H1 (cell line): ENCODE measurements at regions not wholly inside any gene's neighbourhood (a gene's known extent, or its start where the extent isn't known, plus 50 kb on each side); places are given as distances from the start of the nearest gene placed in this dataset.

Experiments
- CTCF ChIA-PET: fragments of 300-600 bp; sonication (Branson Sonifier 250); formaldehyde crosslinking; loops from one replicate; lab custom pipeline; 2021; ENCODE audit not compliant: partially characterized antibody; lab: Charles Lee
- POLR2A ChIA-PET: fragments of 300-600 bp; sonication (Branson Sonifier 250); formaldehyde crosslinking; loops from one replicate; lab custom pipeline; 2021; ENCODE audit warnings: inconsistent platforms; ENCODE audit not compliant: partially characterized antibody; lab: Charles Lee
- DNase-seq, 2 experiments: peaks; one replicate each; pipeline versions ENCODE4 v3.0.0 to v3.0.0-alpha.2; 2010 to 2022; ENCODE audit warnings: low spot score in 2 of 2, low read depth in 1 of 2, mixed read lengths in 1 of 2
- FAIRE-seq: peaks from 2 replicates; lab custom pipeline; 2011; peaks lifted over from hg19 to GRCh38; lab: Jason Lieb, UNC
- H2AFZ ChIP-seq: 2 replicates; pipeline ENCODE4 v1.8.1; 2012; ENCODE audit warnings: low read length, inconsistent platforms
- H2AK5ac ChIP-seq: 2 replicates; pipeline ENCODE4 v1.6.1; 2013; ENCODE audit warnings: low read depth, low read length
- H2BK120ac ChIP-seq: replicated peaks from 2 replicates; pipeline ENCODE3; 2013; ENCODE audit warnings: low read depth, low read length, inconsistent platforms
- H2BK12ac ChIP-seq: 2 replicates; pipeline ENCODE4 v1.6.1; 2013; ENCODE audit warnings: low read depth, low read length
- H2BK15ac ChIP-seq: 2 replicates; pipeline ENCODE4 v1.6.1; 2013; ENCODE audit warnings: low read length
- H2BK20ac ChIP-seq: 2 replicates; pipeline ENCODE4 v1.6.1; 2013; ENCODE audit warnings: low read length
- H2BK5ac ChIP-seq: 2 replicates; pipeline ENCODE4 v1.6.1; 2013; ENCODE audit warnings: low read depth, low read length
- H3K14ac ChIP-seq: 2 replicates; pipeline ENCODE4 v1.6.1; 2013; ENCODE audit warnings: inconsistent platforms; ENCODE audit not compliant: insufficient read length
- H3K18ac ChIP-seq: 2 replicates; pipeline ENCODE4 v1.6.1; 2013; ENCODE audit warnings: low read length; ENCODE audit errors: extremely low read depth
- H3K23ac ChIP-seq: 2 replicates; pipeline ENCODE4 v1.6.1; 2013; ENCODE audit warnings: inconsistent platforms; ENCODE audit not compliant: insufficient read length
- H3K23me2 ChIP-seq: 2 replicates; pipeline ENCODE4 v1.6.1; 2013; ENCODE audit warnings: low read depth, low read length
- H3K27ac ChIP-seq: 2 replicates; pipeline ENCODE4 v1.6.1; 2011; ENCODE audit warnings: low read depth, low read length, inconsistent platforms
- H3K27me3 ChIP-seq, 4 experiments: replicated peaks in 1 of 4; 1 replicate in 1 of 4; 2 replicates in 3 of 4; pipeline versions ENCODE4 v1.6.1 to v1.8.1; 2011 to 2013; ENCODE audit warnings: low read length in 3 of 4, mild to moderate bottlenecking in 3 of 4, inconsistent platforms in 2 of 4, mixed read lengths in 2 of 4, moderate library complexity in 1 of 4; ENCODE audit not compliant: control insufficient read depth in 3 of 4, insufficient read depth in 3 of 4; ENCODE audit errors: extremely low read depth in 1 of 4
- H3K36me3 ChIP-seq, 4 experiments: 2 replicates each; pipeline versions ENCODE4 v1.6.1 to v1.8.1; 2011 to 2013; ENCODE audit warnings: mild to moderate bottlenecking in 4 of 4, low read length in 3 of 4, moderate library complexity in 2 of 4, control low read depth in 1 of 4, inconsistent platforms in 1 of 4; ENCODE audit not compliant: insufficient read depth in 4 of 4, control insufficient read depth in 2 of 4
- H3K4ac ChIP-seq: replicated peaks from 2 replicates; pipeline ENCODE3; 2013; ENCODE audit warnings: low read length, low read depth, mixed read lengths, inconsistent platforms; ENCODE audit not compliant: insufficient read length
- H3K4me1 ChIP-seq, 4 experiments: replicated peaks in 1 of 4; 1 replicate in 1 of 4; 2 replicates in 3 of 4; pipeline versions ENCODE4 v1.6.1 to v1.8.1; 2011 to 2013; ENCODE audit warnings: low read length in 3 of 4, inconsistent platforms in 2 of 4, mixed read lengths in 1 of 4; ENCODE audit not compliant: insufficient read depth in 4 of 4, control insufficient read depth in 3 of 4
- H3K4me2 ChIP-seq, 2 experiments: 2 replicates each; pipeline versions ENCODE4 v1.6.1 to v1.8.1; 2011 to 2013; ENCODE audit warnings: low read depth in 2 of 2, low read length in 2 of 2, control low read depth in 1 of 2, inconsistent platforms in 1 of 2, mild to moderate bottlenecking in 1 of 2; ENCODE audit not compliant: insufficient read depth in 1 of 2
- H3K4me3 ChIP-seq, 4 experiments: fragments of 200-600, 300-600 bp in 1 of 4; sonication (generic), shearing (Covaris generic), sonication (Bioruptor Twin) in 1 of 4; 2 replicates each; pipeline versions ENCODE4 v1.5.1 to v1.8.1; 2011 to 2016; ENCODE audit warnings: low read length in 4 of 4, low read depth in 3 of 4, control low read depth in 2 of 4, inconsistent platforms in 2 of 4, mild to moderate bottlenecking in 2 of 4, mixed read lengths in 1 of 4, moderate library complexity in 1 of 4; ENCODE audit not compliant: insufficient read depth in 2 of 4; ENCODE audit errors: extremely low read depth in 1 of 4
- H3K56ac ChIP-seq: replicated peaks from 2 replicates; pipeline ENCODE3; 2013; ENCODE audit warnings: low read depth, mild to moderate bottlenecking, mixed read lengths, low read length, inconsistent platforms; ENCODE audit not compliant: insufficient read length
- H3K79me1 ChIP-seq: 2 replicates; pipeline ENCODE4 v1.6.1; 2013; ENCODE audit warnings: low read depth, low read length, control low read depth
- H3K79me2 ChIP-seq, 2 experiments: 2 replicates each; pipeline versions ENCODE4 v1.6.1 to v1.8.1; 2012 to 2013; ENCODE audit warnings: low read length in 2 of 2, mild to moderate bottlenecking in 2 of 2, inconsistent platforms in 1 of 2; ENCODE audit not compliant: insufficient read depth in 2 of 2, control insufficient read depth in 1 of 2
- H3K9ac ChIP-seq, 4 experiments: replicated peaks in 1 of 4; 1 replicate in 1 of 4; 2 replicates in 3 of 4; pipeline versions ENCODE4 v1.6.1 to v1.8.1; 2011 to 2013; ENCODE audit warnings: low read depth in 3 of 4, low read length in 3 of 4, control low read depth in 2 of 4, mild to moderate bottlenecking in 2 of 4, moderate library complexity in 2 of 4, inconsistent platforms in 1 of 4; ENCODE audit errors: extremely low read depth in 1 of 4
- H3K9me3 ChIP-seq, 2 experiments: 2 replicates each; pipeline versions ENCODE4 v1.6.1 to v1.8.1; 2012 to 2013; ENCODE audit warnings: mild to moderate bottlenecking in 2 of 2, moderate library complexity in 2 of 2, control low read depth in 1 of 2, inconsistent platforms in 1 of 2, low read depth in 1 of 2, low read length in 1 of 2, mixed read lengths in 1 of 2; ENCODE audit not compliant: insufficient read depth in 2 of 2
- H4K20me1 ChIP-seq, 2 experiments: replicated peaks in 1 of 2; 2 replicates each; pipeline versions ENCODE3 to v1.8.1; 2011 to 2013; ENCODE audit warnings: inconsistent platforms in 2 of 2, low read length in 2 of 2, mild to moderate bottlenecking in 1 of 2; ENCODE audit not compliant: insufficient read depth in 2 of 2, control insufficient read depth in 1 of 2
- H4K5ac ChIP-seq: 2 replicates; pipeline ENCODE4 v1.6.1; 2013; ENCODE audit warnings: low read length, low read depth, mixed read lengths, inconsistent platforms; ENCODE audit not compliant: insufficient read length
- H4K8ac ChIP-seq: 2 replicates; pipeline ENCODE4 v1.8.0; 2013; ENCODE audit warnings: mild to moderate bottlenecking, moderate library complexity, low read length, inconsistent platforms; ENCODE audit not compliant: insufficient read depth; ENCODE audit errors: extremely low read depth
- H4K91ac ChIP-seq: replicated peaks from 2 replicates; pipeline ENCODE3; 2013; ENCODE audit warnings: low read length, mixed read lengths, inconsistent platforms; ENCODE audit not compliant: insufficient read length
- ASH2L ChIP-seq: fragments of 200-600, 300-600 bp; sonication (generic); IDR thresholded peaks from one replicate; pipeline ENCODE4 v1.7.1; 2017; ENCODE audit warnings: low read length
- BCL11A ChIP-seq, 2 experiments: IDR thresholded peaks; one replicate each; pipeline ENCODE4 v1.6.1; 2011; ENCODE audit warnings: low read depth in 2 of 2, low read length in 2 of 2, mild to moderate bottlenecking in 2 of 2
- CHD2 ChIP-seq: IDR thresholded peaks from 2 replicates; pipeline ENCODE4 v1.6.1; 2012; ENCODE audit warnings: low read length, improper control_type of control experiment
- GABPA ChIP-seq: IDR thresholded peaks from 2 replicates; pipeline ENCODE4 v1.6.1; 2011; ENCODE audit warnings: mild to moderate bottlenecking, low read length, moderate library complexity, borderline replicate concordance; ENCODE audit not compliant: insufficient read depth
- PHF8 ChIP-seq: fragments of 200-600 bp; sonication (generic); conservative IDR thresholded peaks from 2 replicates; pipeline ENCODE4 v1.7.1; 2012; ENCODE audit warnings: low read depth, mild to moderate bottlenecking, inconsistent platforms, low read length, moderate library complexity
- POU5F1 ChIP-seq: IDR thresholded peaks from 2 replicates; pipeline ENCODE4 v1.6.1; 2011; ENCODE audit warnings: low read depth, mild to moderate bottlenecking, low read length, moderate library complexity
- SAP30 ChIP-seq: fragments of 300-600 bp; sonication (generic); IDR thresholded peaks from 2 replicates; pipeline ENCODE4 v1.7.1; 2012; ENCODE audit warnings: low read length, moderate library complexity, mild to moderate bottlenecking, inconsistent platforms; ENCODE audit not compliant: insufficient read depth, insufficient replicate concordance
- SIN3A ChIP-seq, 2 experiments: IDR thresholded peaks in 1 of 2; conservative IDR thresholded peaks in 1 of 2; 2 replicates each; pipeline ENCODE4 v1.6.1; 2011 to 2012; ENCODE audit warnings: low read length in 2 of 2, improper control_type of control experiment in 1 of 2, low read depth in 1 of 2, mild to moderate bottlenecking in 1 of 2
- whole genome bisulfite sequencing, 2 experiments: shearing (Covaris generic) in 1 of 2; methylation state at CpG; one replicate each; pipeline versions ENCODE4 v1.1.6 to v1.1.7; 2013 to 2015; ENCODE audit warnings: low lambda C conversion rate in 2 of 2, mixed read lengths in 2 of 2, inconsistent platforms in 1 of 2, low coverage in 1 of 2, missing lambda C conversion rate in 1 of 2; ENCODE audit not compliant: insufficient replicate concordance in 2 of 2, insufficient coverage in 1 of 2, insufficient read length in 1 of 2; ENCODE audit errors: extremely low coverage in 1 of 2, missing lambda C conversion rate in 1 of 2; 5-methylcytosine and 5-hydroxymethylcytosine counted together
- TF ChIP-seq, protein P1 (sequence below): IDR thresholded peaks from 2 replicates; pipeline ENCODE4 v1.6.1; 2011; ENCODE audit warnings: low read length, improper control_type of control experiment

DNA sequence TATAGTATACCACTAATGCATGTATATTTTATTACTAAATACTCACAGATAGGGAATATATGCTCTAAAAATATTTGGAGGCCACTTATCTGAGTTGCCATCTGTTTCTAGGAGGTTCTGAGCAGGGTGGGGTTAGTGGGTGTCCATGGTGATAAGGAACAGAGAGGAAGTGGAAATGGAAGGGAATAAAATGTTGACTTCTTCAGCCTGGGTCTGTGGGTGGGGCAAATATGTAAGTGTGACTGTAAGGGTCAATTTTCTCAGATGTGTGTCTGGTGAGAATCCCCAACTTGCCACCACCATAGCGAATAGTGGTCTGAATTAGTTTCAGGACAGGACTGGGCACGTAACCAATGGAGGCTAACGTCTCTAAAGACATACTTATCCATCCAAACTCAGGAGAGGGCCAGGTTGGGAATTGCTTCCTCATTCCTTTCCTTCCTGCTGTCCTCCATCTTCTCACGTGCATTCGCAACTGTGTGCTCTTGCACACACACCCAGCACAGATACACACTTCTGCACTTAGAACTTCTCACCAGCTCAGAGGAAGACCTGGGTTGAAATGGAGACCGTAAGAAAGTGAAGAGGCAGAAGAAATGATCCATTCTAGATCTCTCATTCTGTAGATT, 54.2 kb upstream of the GZMB start:
- H3K4me1 ChIP-seq, result peaks cover 0 to 2% (median 0%) of the 10 kb centered on the region in 4 experiments; a peak in 2 of 7 replicates
- H2AFZ ChIP-seq, result 0 out of 2 replicates have a peak overlapping the region, but pooled peaks have one; percentile 25
- no peak overlapping the region for H3K4me2 ChIP-seq
- H3K27me3 ChIP-seq, result no peaks in the 10 kb centered on the region
- H3K23me2 ChIP-seq, result no peaks in the 10 kb centered on the region
- no peak overlapping the region for H3K4me3 ChIP-seq
- no peaks in the 10 kb centered on the region for H3K79me2 ChIP-seq
- no peak overlapping the region for H3K18ac ChIP-seq
- H3K14ac ChIP-seq, result no peak overlapping the region
- H4K91ac ChIP-seq, result no peak overlapping the region
- H2BK5ac ChIP-seq, result no peak overlapping the region
- H3K56ac ChIP-seq, result no peak overlapping the region
- WGBS, 2 experiments, result 67% methylated on average over 6 of the region's 6 CpGs; no CpG with 5 or more reads in 1 of the 2 experiments
- no peak overlapping the region for H3K4ac ChIP-seq
- no peak overlapping the region for H2BK15ac ChIP-seq
- TF ChIP-seq SAP30, result no peak
- TF ChIP-seq BCL11A (IDR thresholded peaks at IDR 0.05; ENCODE audit: low read depth in 2 of 2, low read length in 2 of 2), result no peak
- TF ChIP-seq, protein P1, sequence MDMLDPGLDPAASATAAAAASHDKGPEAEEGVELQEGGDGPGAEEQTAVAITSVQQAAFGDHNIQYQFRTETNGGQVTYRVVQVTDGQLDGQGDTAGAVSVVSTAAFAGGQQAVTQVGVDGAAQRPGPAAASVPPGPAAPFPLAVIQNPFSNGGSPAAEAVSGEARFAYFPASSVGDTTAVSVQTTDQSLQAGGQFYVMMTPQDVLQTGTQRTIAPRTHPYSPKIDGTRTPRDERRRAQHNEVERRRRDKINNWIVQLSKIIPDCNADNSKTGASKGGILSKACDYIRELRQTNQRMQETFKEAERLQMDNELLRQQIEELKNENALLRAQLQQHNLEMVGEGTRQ, result no peak
- no peak for TF ChIP-seq SIN3A (conservative IDR thresholded peaks at IDR 0.05 in 1 of 2, IDR thresholded peaks at IDR 0.05 in 1 of 2; ENCODE audit: low read depth in 1 of 2, low read length in 2 of 2)
- TF ChIP-seq ASH2L, result no peak
- no peak for TF ChIP-seq POU5F1
- TF ChIP-seq CHD2, result no peak
- TF ChIP-seq PHF8, result no peak
- no peak for TF ChIP-seq GABPA
- no peak overlapping the region for H2BK20ac ChIP-seq
- CTCF ChIA-PET, result interaction anchor here (2.0 kb wide), 1 partner anchor 9 kb away, joined by 6 read pairs; no protein-coding TSS in a partner anchor
- H3K79me1 ChIP-seq, result no peaks in the 10 kb centered on the region
- no peak overlapping the region for H2AK5ac ChIP-seq
- no peak overlapping the region for H2BK120ac ChIP-seq
- no peak overlapping the region for H3K27ac ChIP-seq
- H4K20me1 ChIP-seq, result no peaks in the 10 kb centered on the region
- no peaks in the 10 kb centered on the region for H3K36me3 ChIP-seq
- H3K9me3 ChIP-seq, result no peaks in the 10 kb centered on the region
- no peak for DNase-seq
- H4K8ac ChIP-seq, result no peak overlapping the region
- no peak overlapping the region for H4K5ac ChIP-seq
- FAIRE-seq, result no peak
- POLR2A ChIA-PET, result no interaction called here
- H2BK12ac ChIP-seq, result no peak overlapping the region
- no peak overlapping the region for H3K23ac ChIP-seq
- H3K9ac ChIP-seq, result no peak overlapping the region
